ENCODE measurements at regions not wholly inside any gene's neighbourhood (a gene's known extent, or its start where the extent isn't known, plus 50 kb on each side); places are given as distances from the start of the nearest gene placed in this dataset.

GRCh38 chr7:34311591-34311990 is 346.4 kb upstream of the NPSR1 start:
- H3K4me3 ChIP-seq (ENCODE audit: low read depth, low read length): no peak overlapping the region
- H3K27me3 ChIP-seq (replicated peaks): no peaks in the 10 kb centered on the region
- peak; percentile 10 for DNase-seq
- H3K27ac ChIP-seq: no peak overlapping the region
- no peaks in the 10 kb centered on the region for H3K36me3 ChIP-seq (replicated peaks)
- no peak for TF ChIP-seq CTCF (IDR thresholded peaks at IDR 0.05; ENCODE audit: low read depth, low read length, missing control alignments)
- in situ Hi-C loops (cut with HindIII; ENCODE audit: low pct_ligation_motif_present, low sequenced_read_pairs): no loop called here

DNA sequence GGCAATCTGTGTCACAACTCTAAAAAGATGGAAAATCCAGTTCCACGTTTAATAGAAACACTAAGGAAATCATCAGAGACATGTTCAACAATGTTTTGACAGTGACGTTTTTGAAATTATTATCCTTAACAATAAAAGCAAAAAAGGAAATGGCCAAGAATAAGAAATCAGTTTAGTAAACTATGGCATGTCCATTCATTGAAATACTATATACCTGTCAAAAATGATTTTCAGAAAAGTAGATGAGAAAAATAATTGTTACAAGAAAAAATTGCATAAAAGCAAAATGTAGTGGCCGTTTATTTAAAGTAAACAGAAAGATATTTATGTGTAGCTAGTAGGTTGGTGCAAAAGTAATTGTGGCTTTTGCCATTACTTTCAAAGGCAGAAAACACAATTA is 345.4 kb upstream of the NPSR1 start:
- no peak overlapping the region for H3K4me3 ChIP-seq (ENCODE audit: low read depth, low read length)
- TF ChIP-seq CTCF (IDR thresholded peaks at IDR 0.05; ENCODE audit: low read depth, low read length, missing control alignments): no peak
- in situ Hi-C loops (cut with HindIII; ENCODE audit: low pct_ligation_motif_present, low sequenced_read_pairs): no loop called here
- no peak overlapping the region for H3K27ac ChIP-seq
- no peak for DNase-seq
- no peaks in the 10 kb centered on the region for H3K27me3 ChIP-seq (replicated peaks)
- no peaks in the 10 kb centered on the region for H3K36me3 ChIP-seq (replicated peaks)

DNA sequence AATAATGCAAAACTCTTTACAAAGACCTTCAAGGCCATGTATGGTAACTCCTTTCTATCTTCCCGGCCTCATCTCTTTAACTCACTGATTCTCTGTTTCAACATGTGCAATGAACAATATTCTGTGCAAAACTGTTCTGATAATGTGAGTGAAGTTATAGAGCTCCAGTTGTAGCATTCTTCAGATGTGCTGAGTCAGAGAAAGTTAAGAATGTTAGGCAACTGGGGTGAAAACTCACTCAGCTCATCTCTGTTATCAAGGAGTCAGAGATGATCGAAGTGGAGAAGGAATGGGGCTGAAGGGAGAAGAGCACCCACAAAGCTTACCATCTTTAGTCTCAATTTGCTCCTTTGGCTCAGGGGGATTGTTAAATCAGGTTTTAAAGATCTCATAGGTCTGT is 344.7 kb upstream of the NPSR1 start:
- no peak overlapping the region for H3K4me3 ChIP-seq (ENCODE audit: low read depth, low read length)
- in situ Hi-C loops (cut with HindIII; ENCODE audit: low pct_ligation_motif_present, low sequenced_read_pairs): no loop called here
- no peaks in the 10 kb centered on the region for H3K27me3 ChIP-seq (replicated peaks)
- no peak for TF ChIP-seq CTCF (IDR thresholded peaks at IDR 0.05; ENCODE audit: low read depth, low read length, missing control alignments)
- H3K27ac ChIP-seq: no peak overlapping the region
- no peaks in the 10 kb centered on the region for H3K36me3 ChIP-seq (replicated peaks)
- peak; percentile 20 for DNase-seq

DNA sequence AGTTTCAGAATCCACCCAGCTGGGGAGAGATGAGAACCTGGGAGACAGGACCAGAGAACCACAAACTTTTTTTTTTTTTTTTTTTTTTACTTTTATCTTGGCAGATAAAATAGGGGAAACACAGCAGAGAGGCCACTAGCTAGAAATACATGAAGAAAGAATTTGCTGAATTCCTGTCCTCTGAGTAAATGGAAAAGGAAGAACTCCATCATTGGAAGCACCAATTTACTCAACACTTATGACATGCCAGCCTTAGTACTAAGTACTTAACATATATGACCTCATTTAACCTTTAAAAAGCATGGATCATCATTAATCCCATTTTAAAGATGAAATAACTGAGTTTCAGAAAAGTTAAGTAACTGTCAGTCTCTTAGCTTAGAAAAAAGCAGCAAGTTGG is 343.0 kb upstream of the NPSR1 start:
- TF ChIP-seq CTCF (IDR thresholded peaks at IDR 0.05; ENCODE audit: low read depth, low read length, missing control alignments): no peak
- no peak overlapping the region for H3K4me3 ChIP-seq (ENCODE audit: low read depth, low read length)
- in situ Hi-C loops (cut with HindIII; ENCODE audit: low pct_ligation_motif_present, low sequenced_read_pairs): no loop called here
- DNase-seq: peak; percentile 36
- H3K27ac ChIP-seq: no peak overlapping the region
- H3K27me3 ChIP-seq (replicated peaks): no peaks in the 10 kb centered on the region
- H3K36me3 ChIP-seq (replicated peaks): no peaks in the 10 kb centered on the region

DNA sequence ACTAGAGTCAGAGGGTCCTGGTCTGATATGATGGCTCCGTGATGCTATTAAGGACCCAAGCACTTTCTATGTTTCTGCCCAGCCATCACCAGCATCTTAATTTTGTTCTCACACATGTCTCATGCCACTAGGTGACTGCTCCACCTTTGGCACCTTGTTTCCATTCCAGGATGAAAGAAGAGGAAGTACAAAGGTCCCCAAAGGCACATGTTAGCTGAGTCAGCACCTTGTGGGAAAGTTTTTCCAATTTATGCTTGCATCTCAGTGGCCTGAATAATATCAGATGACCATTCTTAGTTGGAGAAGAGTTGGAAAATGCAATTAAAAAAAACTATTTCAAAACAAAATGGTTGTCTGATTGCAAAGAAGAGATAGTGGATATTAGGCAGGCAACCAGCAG is 341.0 kb upstream of the NPSR1 start:
- no peaks in the 10 kb centered on the region for H3K27me3 ChIP-seq (replicated peaks)
- no peak overlapping the region for H3K4me3 ChIP-seq (ENCODE audit: low read depth, low read length)
- DNase-seq: no peak
- in situ Hi-C loops (cut with HindIII; ENCODE audit: low pct_ligation_motif_present, low sequenced_read_pairs): no loop called here
- no peak overlapping the region for H3K27ac ChIP-seq
- no peak for TF ChIP-seq CTCF (IDR thresholded peaks at IDR 0.05; ENCODE audit: low read depth, low read length, missing control alignments)
- H3K36me3 ChIP-seq (replicated peaks): no peaks in the 10 kb centered on the region

- H3K27ac ChIP-seq: no peak overlapping the region
- TF ChIP-seq CTCF (IDR thresholded peaks at IDR 0.05; ENCODE audit: low read depth, low read length, missing control alignments): no peak
- no peaks in the 10 kb centered on the region for H3K36me3 ChIP-seq (replicated peaks)
- DNase-seq: no peak
- H3K4me3 ChIP-seq (ENCODE audit: low read depth, low read length): no peak overlapping the region
- in situ Hi-C loops (cut with HindIII; ENCODE audit: low pct_ligation_motif_present, low sequenced_read_pairs): no loop called here
- no peaks in the 10 kb centered on the region for H3K27me3 ChIP-seq (replicated peaks)
Observed at GRCh38 chr7:34320412-34320811, 337.6 kb upstream of the NPSR1 start.
